ENCODE measurements at regions not wholly inside any gene's neighbourhood (a gene's known extent, or its start where the extent isn't known, plus 50 kb on each side); places are given as distances from the start of the nearest gene placed in this dataset.

DNA sequence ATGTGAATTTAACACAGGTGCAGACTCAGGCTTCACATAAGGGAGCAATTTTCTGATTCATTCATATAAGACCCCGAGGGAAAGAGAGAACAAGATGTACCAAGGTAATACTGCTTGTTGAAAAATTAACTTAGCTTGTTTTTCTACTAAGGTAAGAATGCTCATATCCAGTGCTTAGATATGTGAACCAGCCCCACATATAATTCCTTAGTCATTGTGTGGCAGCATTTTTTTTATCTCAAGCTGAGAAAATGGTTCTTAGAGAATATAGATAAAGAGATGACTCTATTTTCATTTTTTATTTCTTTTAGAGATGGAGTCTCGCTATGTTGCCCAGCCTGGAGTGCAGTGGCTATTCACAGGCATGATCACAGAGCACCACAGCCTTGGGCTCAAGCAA lies 121.8 kb upstream of the SEM1 start:
- TF ChIP-seq POLR2AphosphoS5 (IDR thresholded peaks at IDR 0.05; ENCODE audit: borderline replicate concordance, low read depth, low read length), result no peak
- TF ChIP-seq EZH2 (IDR thresholded peaks at IDR 0.05), result no peak
- no peak for TF ChIP-seq FOXP2 (optimal IDR thresholded peaks at IDR 0.05; ENCODE audit: control extremely low read depth, extremely low read length, insufficient read depth)

All from SK-N-MC (cell line).